H1 (cell line): ENCODE measurements at regions not wholly inside any gene's neighbourhood (a gene's known extent, or its start where the extent isn't known, plus 50 kb on each side); places are given as distances from the start of the nearest gene placed in this dataset.

Experiments used
- CTCF ChIA-PET: fragments of 300-600 bp; sonication (Branson Sonifier 250); formaldehyde crosslinking; loops from one replicate; lab custom pipeline; 2021; ENCODE audit not compliant: partially characterized antibody; lab: Charles Lee
- POLR2A ChIA-PET: fragments of 300-600 bp; sonication (Branson Sonifier 250); formaldehyde crosslinking; loops from one replicate; lab custom pipeline; 2021; ENCODE audit warnings: inconsistent platforms; ENCODE audit not compliant: partially characterized antibody; lab: Charles Lee
- DNase-seq, 2 experiments: peaks; one replicate each; pipeline versions ENCODE4 v3.0.0 to v3.0.0-alpha.2; 2010 to 2022; ENCODE audit warnings: low spot score in 2 of 2, low read depth in 1 of 2, mixed read lengths in 1 of 2
- FAIRE-seq: peaks from 2 replicates; lab custom pipeline; 2011; peaks lifted over from hg19 to GRCh38; lab: Jason Lieb, UNC
- H2AFZ ChIP-seq: 2 replicates; pipeline ENCODE4 v1.8.1; 2012; ENCODE audit warnings: low read length, inconsistent platforms
- H2AK5ac ChIP-seq: 2 replicates; pipeline ENCODE4 v1.6.1; 2013; ENCODE audit warnings: low read depth, low read length
- H2BK120ac ChIP-seq: replicated peaks from 2 replicates; pipeline ENCODE3; 2013; ENCODE audit warnings: low read depth, low read length, inconsistent platforms
- H2BK12ac ChIP-seq: 2 replicates; pipeline ENCODE4 v1.6.1; 2013; ENCODE audit warnings: low read depth, low read length
- H2BK15ac ChIP-seq: 2 replicates; pipeline ENCODE4 v1.6.1; 2013; ENCODE audit warnings: low read length
- H2BK20ac ChIP-seq: 2 replicates; pipeline ENCODE4 v1.6.1; 2013; ENCODE audit warnings: low read length
- H2BK5ac ChIP-seq: 2 replicates; pipeline ENCODE4 v1.6.1; 2013; ENCODE audit warnings: low read depth, low read length
- H3K14ac ChIP-seq: 2 replicates; pipeline ENCODE4 v1.6.1; 2013; ENCODE audit warnings: inconsistent platforms; ENCODE audit not compliant: insufficient read length
- H3K18ac ChIP-seq: 2 replicates; pipeline ENCODE4 v1.6.1; 2013; ENCODE audit warnings: low read length; ENCODE audit errors: extremely low read depth
- H3K23ac ChIP-seq: 2 replicates; pipeline ENCODE4 v1.6.1; 2013; ENCODE audit warnings: inconsistent platforms; ENCODE audit not compliant: insufficient read length
- H3K23me2 ChIP-seq: 2 replicates; pipeline ENCODE4 v1.6.1; 2013; ENCODE audit warnings: low read depth, low read length
- H3K27ac ChIP-seq: 2 replicates; pipeline ENCODE4 v1.6.1; 2011; ENCODE audit warnings: low read depth, low read length, inconsistent platforms
- H3K27me3 ChIP-seq, 4 experiments: replicated peaks in 1 of 4; 1 replicate in 1 of 4; 2 replicates in 3 of 4; pipeline versions ENCODE4 v1.6.1 to v1.8.1; 2011 to 2013; ENCODE audit warnings: low read length in 3 of 4, mild to moderate bottlenecking in 3 of 4, inconsistent platforms in 2 of 4, mixed read lengths in 2 of 4, moderate library complexity in 1 of 4; ENCODE audit not compliant: control insufficient read depth in 3 of 4, insufficient read depth in 3 of 4; ENCODE audit errors: extremely low read depth in 1 of 4
- H3K36me3 ChIP-seq, 4 experiments: 2 replicates each; pipeline versions ENCODE4 v1.6.1 to v1.8.1; 2011 to 2013; ENCODE audit warnings: mild to moderate bottlenecking in 4 of 4, low read length in 3 of 4, moderate library complexity in 2 of 4, control low read depth in 1 of 4, inconsistent platforms in 1 of 4; ENCODE audit not compliant: insufficient read depth in 4 of 4, control insufficient read depth in 2 of 4
- H3K4ac ChIP-seq: replicated peaks from 2 replicates; pipeline ENCODE3; 2013; ENCODE audit warnings: low read length, low read depth, mixed read lengths, inconsistent platforms; ENCODE audit not compliant: insufficient read length
- H3K4me1 ChIP-seq, 4 experiments: replicated peaks in 1 of 4; 1 replicate in 1 of 4; 2 replicates in 3 of 4; pipeline versions ENCODE4 v1.6.1 to v1.8.1; 2011 to 2013; ENCODE audit warnings: low read length in 3 of 4, inconsistent platforms in 2 of 4, mixed read lengths in 1 of 4; ENCODE audit not compliant: insufficient read depth in 4 of 4, control insufficient read depth in 3 of 4
- H3K4me2 ChIP-seq, 2 experiments: 2 replicates each; pipeline versions ENCODE4 v1.6.1 to v1.8.1; 2011 to 2013; ENCODE audit warnings: low read depth in 2 of 2, low read length in 2 of 2, control low read depth in 1 of 2, inconsistent platforms in 1 of 2, mild to moderate bottlenecking in 1 of 2; ENCODE audit not compliant: insufficient read depth in 1 of 2
- H3K4me3 ChIP-seq, 4 experiments: fragments of 200-600, 300-600 bp in 1 of 4; sonication (generic), shearing (Covaris generic), sonication (Bioruptor Twin) in 1 of 4; 2 replicates each; pipeline versions ENCODE4 v1.5.1 to v1.8.1; 2011 to 2016; ENCODE audit warnings: low read length in 4 of 4, low read depth in 3 of 4, control low read depth in 2 of 4, inconsistent platforms in 2 of 4, mild to moderate bottlenecking in 2 of 4, mixed read lengths in 1 of 4, moderate library complexity in 1 of 4; ENCODE audit not compliant: insufficient read depth in 2 of 4; ENCODE audit errors: extremely low read depth in 1 of 4
- H3K56ac ChIP-seq: replicated peaks from 2 replicates; pipeline ENCODE3; 2013; ENCODE audit warnings: low read depth, mild to moderate bottlenecking, mixed read lengths, low read length, inconsistent platforms; ENCODE audit not compliant: insufficient read length
- H3K79me1 ChIP-seq: 2 replicates; pipeline ENCODE4 v1.6.1; 2013; ENCODE audit warnings: low read depth, low read length, control low read depth
- H3K79me2 ChIP-seq, 2 experiments: 2 replicates each; pipeline versions ENCODE4 v1.6.1 to v1.8.1; 2012 to 2013; ENCODE audit warnings: low read length in 2 of 2, mild to moderate bottlenecking in 2 of 2, inconsistent platforms in 1 of 2; ENCODE audit not compliant: insufficient read depth in 2 of 2, control insufficient read depth in 1 of 2
- H3K9ac ChIP-seq, 4 experiments: replicated peaks in 1 of 4; 1 replicate in 1 of 4; 2 replicates in 3 of 4; pipeline versions ENCODE4 v1.6.1 to v1.8.1; 2011 to 2013; ENCODE audit warnings: low read depth in 3 of 4, low read length in 3 of 4, control low read depth in 2 of 4, mild to moderate bottlenecking in 2 of 4, moderate library complexity in 2 of 4, inconsistent platforms in 1 of 4; ENCODE audit errors: extremely low read depth in 1 of 4
- H3K9me3 ChIP-seq, 2 experiments: 2 replicates each; pipeline versions ENCODE4 v1.6.1 to v1.8.1; 2012 to 2013; ENCODE audit warnings: mild to moderate bottlenecking in 2 of 2, moderate library complexity in 2 of 2, control low read depth in 1 of 2, inconsistent platforms in 1 of 2, low read depth in 1 of 2, low read length in 1 of 2, mixed read lengths in 1 of 2; ENCODE audit not compliant: insufficient read depth in 2 of 2
- H4K20me1 ChIP-seq, 2 experiments: replicated peaks in 1 of 2; 2 replicates each; pipeline versions ENCODE3 to v1.8.1; 2011 to 2013; ENCODE audit warnings: inconsistent platforms in 2 of 2, low read length in 2 of 2, mild to moderate bottlenecking in 1 of 2; ENCODE audit not compliant: insufficient read depth in 2 of 2, control insufficient read depth in 1 of 2
- H4K5ac ChIP-seq: 2 replicates; pipeline ENCODE4 v1.6.1; 2013; ENCODE audit warnings: low read length, low read depth, mixed read lengths, inconsistent platforms; ENCODE audit not compliant: insufficient read length
- H4K8ac ChIP-seq: 2 replicates; pipeline ENCODE4 v1.8.0; 2013; ENCODE audit warnings: mild to moderate bottlenecking, moderate library complexity, low read length, inconsistent platforms; ENCODE audit not compliant: insufficient read depth; ENCODE audit errors: extremely low read depth
- H4K91ac ChIP-seq: replicated peaks from 2 replicates; pipeline ENCODE3; 2013; ENCODE audit warnings: low read length, mixed read lengths, inconsistent platforms; ENCODE audit not compliant: insufficient read length
- BACH1 ChIP-seq: IDR thresholded peaks from 2 replicates; pipeline ENCODE4 v1.6.1; 2012; ENCODE audit warnings: low read length, improper control_type of control experiment
- CBX8 ChIP-seq: fragments of 300-800, 300-1000 bp; sonication (generic); IDR thresholded peaks from 2 replicates; pipeline ENCODE4 v1.7.1; 2016; ENCODE audit warnings: low read depth, low read length, borderline replicate concordance
- MAFK ChIP-seq: IDR thresholded peaks from 2 replicates; pipeline ENCODE4 v1.6.1; 2012; ENCODE audit warnings: low read depth, mild to moderate bottlenecking, improper control_type of control experiment, low read length
- MAX ChIP-seq: IDR thresholded peaks from 2 replicates; pipeline ENCODE4 v1.6.1; 2012; ENCODE audit warnings: inconsistent platforms
- SIX5 ChIP-seq: IDR thresholded peaks from 2 replicates; pipeline ENCODE4 v1.6.1; 2011; ENCODE audit warnings: mild to moderate bottlenecking, low read depth, low read length
- SRF ChIP-seq: IDR thresholded peaks from 2 replicates; pipeline ENCODE4 v1.6.1; 2011; ENCODE audit warnings: mild to moderate bottlenecking, low read depth, low read length, moderate library complexity
- TAF7 ChIP-seq: optimal IDR thresholded peaks from 2 replicates; pipeline ENCODE3; 2011; ENCODE audit warnings: low read depth, mild to moderate bottlenecking, inconsistent platforms, low read length, moderate library complexity, borderline replicate concordance
- TCF12 ChIP-seq: IDR thresholded peaks from 2 replicates; pipeline ENCODE4 v1.6.1; 2011; ENCODE audit warnings: low read depth, mild to moderate bottlenecking, low read length
- WGBS, 2 experiments: shearing (Covaris generic) in 1 of 2; methylation state at CpG; one replicate each; pipeline versions ENCODE4 v1.1.6 to v1.1.7; 2013 to 2015; ENCODE audit warnings: low lambda C conversion rate in 2 of 2, mixed read lengths in 2 of 2, inconsistent platforms in 1 of 2, low coverage in 1 of 2, missing lambda C conversion rate in 1 of 2; ENCODE audit not compliant: insufficient replicate concordance in 2 of 2, insufficient coverage in 1 of 2, insufficient read length in 1 of 2; ENCODE audit errors: extremely low coverage in 1 of 2, missing lambda C conversion rate in 1 of 2; 5-methylcytosine and 5-hydroxymethylcytosine counted together

DNA sequence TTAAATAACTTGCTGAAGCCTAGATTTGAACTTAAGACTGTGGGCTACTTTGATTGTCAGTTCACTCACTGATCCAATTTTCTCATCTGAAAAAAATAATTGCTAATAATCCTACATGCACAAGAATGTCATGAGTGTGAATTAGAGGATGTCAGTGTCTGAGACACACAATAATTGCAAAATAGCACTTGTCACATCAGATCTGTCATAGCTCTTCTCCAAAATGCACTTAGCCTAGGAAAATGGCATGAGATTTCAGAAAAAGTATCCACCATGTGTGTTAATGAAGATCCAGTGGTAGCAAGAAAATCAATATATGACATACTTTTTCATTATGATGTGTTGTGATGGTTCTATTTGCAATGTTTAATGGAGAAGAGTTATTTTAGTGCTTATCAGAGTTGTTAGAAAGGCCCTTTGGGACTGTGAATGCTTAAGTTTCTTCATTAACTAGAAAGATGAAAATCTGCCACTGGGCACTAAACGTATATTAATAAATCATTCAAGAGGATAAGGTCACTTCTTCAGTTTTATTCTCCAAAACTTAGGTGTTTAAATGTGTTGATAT lies 786.2 kb downstream of the C6orf118 start:
- Histone ChIP-seq H3K36me3 (no peaks in the 10 kb centered on the region; a peak in 1 of 8 replicates), H3K14ac (no peak overlapping the region), H3K27me3 (no peaks in the 10 kb centered on the region), H3K9ac (no peak overlapping the region), H2BK15ac (no peak overlapping the region), H2BK120ac (no peak overlapping the region), H4K91ac (no peak overlapping the region), H2BK20ac (no peak overlapping the region), H4K8ac (no peak overlapping the region), H3K79me2 (no peaks in the 10 kb centered on the region), H3K27ac (no peak overlapping the region), H4K5ac (no peak overlapping the region), H3K4me2 (no peak overlapping the region), H2AFZ (no peak overlapping the region), H2BK5ac (no peak overlapping the region), H3K23me2 (no peaks in the 10 kb centered on the region), H3K18ac (no peak overlapping the region), H3K79me1 (no peaks in the 10 kb centered on the region), H3K23ac (no peak overlapping the region), H3K9me3 (peaks cover 33 to 36% of the 10 kb centered on the region in 2 experiments), H2BK12ac (no peak overlapping the region), H4K20me1 (no peaks in the 10 kb centered on the region), H3K4ac (no peak overlapping the region), H2AK5ac (no peak overlapping the region), H3K4me1 (no peaks in the 10 kb centered on the region), H3K4me3 (no peak overlapping the region), H3K56ac (no peak overlapping the region)
- DNase-seq: no peak
- 96% methylated on average over 1 of the region's 1 CpG; no CpG with 5 or more reads in 1 of the 2 experiments for WGBS, 2 experiments
- ChIA-PET POLR2A (no interaction called here), CTCF (no interaction called here)
- no peak for FAIRE-seq
- TF ChIP-seq SRF (no peak), MAFK (no peak), TCF12 (no peak), CBX8 (no peak), MAX (no peak), BACH1 (no peak), SIX5 (no peak), TAF7 (no peak)
